HCT116 (cell line): ENCODE measurements at regions not wholly inside any gene's neighbourhood (a gene's known extent, or its start where the extent isn't known, plus 50 kb on each side); places are given as distances from the start of the nearest gene placed in this dataset.

ENCODE experiments used
- ATAC-seq: fragments of 200-7000 bp; cut with Tn5 transposase; 2 replicates; pipeline ENCODE4 v1.9.1; 2020; ENCODE audit warnings: mild to moderate bottlenecking, moderate library complexity
- BruUV-seq: library from RNA; stranded (reverse); fragments of 400-500 nt; replicated peaks from 2 replicates; lab custom pipeline; 2021; lab: Mats Ljungman, UMichigan
- CTCF ChIA-PET: fragments of 300-600 bp; sonication (Branson Sonifier 250); formaldehyde crosslinking; loops from one replicate; lab custom pipeline; 2021; ENCODE audit warnings: antibody characterized with exemption; lab: Charles Lee
- POLR2A ChIA-PET: fragments of 300-600, 350-600 bp; sonication (Branson Sonifier 250); formaldehyde crosslinking; loops from one replicate; lab custom pipeline; 2021; ENCODE audit warnings: antibody characterized with exemption; lab: Charles Lee
- RAD21 ChIA-PET, 2 experiments: fragments of 300-600 bp; sonication (Branson Sonifier 250); formaldehyde crosslinking; loops; one replicate each; lab custom pipeline; 2023; ENCODE audit warnings: low total read pairs in 2 of 2; ENCODE audit not compliant: uncharacterized antibody in 2 of 2, unreplicated experiment in 2 of 2, low non-redundant PET in 1 of 2; lab: Charles Lee
- DNase-seq: peaks from one replicate; pipeline ENCODE4 v3.0.0-alpha.2; 2010; ENCODE audit warnings: low read depth, low spot score
- H2AFZ ChIP-seq: fragments of 200-600 bp; shearing (Covaris generic), sonication (generic); 2 replicates; pipeline ENCODE4 v1.6.1; 2017; ENCODE audit warnings: low read depth, mixed run types, mixed read lengths, antibody characterized with exemption, low read length; ENCODE audit not compliant: poor library complexity, severe bottlenecking
- H3K27ac ChIP-seq: 2 replicates; pipeline ENCODE4 v1.5.1; 2012; ENCODE audit warnings: low read depth, low read length
- H3K27me3 ChIP-seq: fragments of 200-600 bp; sonication (generic); 2 replicates; pipeline ENCODE4 v1.6.1; 2016; ENCODE audit warnings: mixed run types, low read length, mixed read lengths; ENCODE audit not compliant: insufficient read depth
- H3K36me3 ChIP-seq, 2 experiments: fragments of 200-500 bp in 1 of 2; fragments of 200-600 bp in 1 of 2; sonication (Bioruptor generic) in 1 of 2; sonication (generic) in 1 of 2; 2 replicates each; pipeline versions ENCODE4 v1.5.1 to v1.6.1; 2014 to 2016; ENCODE audit warnings: low read length in 2 of 2, inconsistent platforms in 1 of 2, mixed read lengths in 1 of 2, mixed run types in 1 of 2; ENCODE audit not compliant: insufficient read depth in 2 of 2, control insufficient read depth in 1 of 2
- H3K4me1 ChIP-seq, 2 experiments: fragments of 200-600 bp in 1 of 2; sonication (generic) in 1 of 2; 2 replicates each; pipeline versions ENCODE4 v1.5.1 to v1.6.1; 2012 to 2017; ENCODE audit warnings: low read length in 2 of 2, inconsistent platforms in 1 of 2, mild to moderate bottlenecking in 1 of 2, mixed read lengths in 1 of 2, mixed run types in 1 of 2, moderate library complexity in 1 of 2; ENCODE audit not compliant: insufficient read depth in 2 of 2, control insufficient read depth in 1 of 2
- H3K4me2 ChIP-seq: fragments of 200-600 bp; sonication (generic); 2 replicates; pipeline ENCODE4 v1.6.1; 2017; ENCODE audit warnings: mixed run types, low read length, mixed read lengths
- H3K4me3 ChIP-seq, 2 experiments: fragments of 200-600 bp in 1 of 2; sonication (generic) in 1 of 2; replicated peaks in 1 of 2; 2 replicates each; pipeline ENCODE4 v1.5.1; 2011 to 2016; ENCODE audit warnings: low read length in 2 of 2, control low read depth in 1 of 2, low read depth in 1 of 2, mild to moderate bottlenecking in 1 of 2, mixed read lengths in 1 of 2, mixed run types in 1 of 2
- H3K79me2 ChIP-seq: fragments of 200-600 bp; sonication (generic); 2 replicates; pipeline ENCODE4 v1.6.1; 2017; ENCODE audit warnings: mild to moderate bottlenecking, mixed run types, low read length, moderate library complexity, mixed read lengths; ENCODE audit not compliant: insufficient read depth
- H3K9ac ChIP-seq: fragments of 200-600 bp; sonication (generic); 2 replicates; pipeline ENCODE4 v1.6.1; 2016; ENCODE audit warnings: low read length, mixed read lengths
- H3K9me2 ChIP-seq: fragments of 200-600 bp; sonication (generic), shearing (Covaris generic); 2 replicates; pipeline ENCODE4 v1.6.1; 2017; ENCODE audit warnings: mixed run types, mild to moderate bottlenecking, moderate library complexity; ENCODE audit not compliant: insufficient read depth
- H3K9me3 ChIP-seq, 2 experiments: fragments of 200-500 bp in 1 of 2; fragments of 200-600 bp in 1 of 2; sonication (Bioruptor generic) in 1 of 2; sonication (generic) in 1 of 2; 2 replicates each; pipeline ENCODE4 v1.6.1; 2014 to 2017; ENCODE audit warnings: low read length in 2 of 2, mixed read lengths in 2 of 2, inconsistent platforms in 1 of 2, low read depth in 1 of 2, mild to moderate bottlenecking in 1 of 2, mixed run types in 1 of 2, moderate library complexity in 1 of 2; ENCODE audit not compliant: control insufficient read depth in 1 of 2, insufficient read depth in 1 of 2
- H4K20me1 ChIP-seq: fragments of 200-600 bp; sonication (generic), shearing (Covaris generic); 2 replicates; pipeline ENCODE4 v1.6.1; 2017; ENCODE audit warnings: mixed run types, mild to moderate bottlenecking, moderate library complexity; ENCODE audit not compliant: insufficient read depth
- CBX3 ChIP-seq: IDR thresholded peaks from 2 replicates; pipeline ENCODE4 v1.6.1; 2012; ENCODE audit warnings: low read depth
- CEBPB ChIP-seq: IDR thresholded peaks from 2 replicates; pipeline ENCODE4 v1.6.1; 2012; ENCODE audit warnings: low read depth
- CTCF ChIP-seq, 3 experiments: fragments of 200-600 bp in 1 of 3; sonication (generic) in 1 of 3; IDR thresholded peaks in 2 of 3; conservative IDR thresholded peaks in 1 of 3; 2 replicates each; pipeline ENCODE4 v1.5.1; 2012 to 2017; ENCODE audit warnings: low read depth in 2 of 3, low read length in 2 of 3, antibody characterized with exemption in 1 of 3, borderline replicate concordance in 1 of 3, control low read depth in 1 of 3, mild to moderate bottlenecking in 1 of 3, mixed read lengths in 1 of 3, mixed run types in 1 of 3, moderate library complexity in 1 of 3; ENCODE audit not compliant: insufficient read depth in 1 of 3
- EGR1 ChIP-seq: IDR thresholded peaks from 2 replicates; pipeline ENCODE4 v1.6.1; 2012; ENCODE audit warnings: low read depth
- EZH2phosphoT487 ChIP-seq: fragments of 200-600 bp; IDR thresholded peaks from 2 replicates; pipeline ENCODE4 v1.6.1; 2018; ENCODE audit warnings: antibody characterized with exemption, borderline replicate concordance
- JUND ChIP-seq: IDR thresholded peaks from 2 replicates; pipeline ENCODE4 v1.6.1; 2012
- RAD21 ChIP-seq: IDR thresholded peaks from 2 replicates; pipeline ENCODE4 v1.6.1; 2012; ENCODE audit warnings: low read depth, mild to moderate bottlenecking
- REST ChIP-seq: IDR thresholded peaks from 2 replicates; pipeline ENCODE4 v1.6.1; 2012; ENCODE audit warnings: low read depth
- SIN3A ChIP-seq: IDR thresholded peaks from 2 replicates; pipeline ENCODE4 v1.6.1; 2012; ENCODE audit warnings: low read depth
- TCF7L2 ChIP-seq: IDR thresholded peaks from 2 replicates; pipeline ENCODE4 v1.7.0; 2011; ENCODE audit warnings: borderline replicate concordance, inconsistent platforms; ENCODE audit not compliant: insufficient read depth, insufficient read length; ENCODE audit errors: extremely low read depth
- YY1 ChIP-seq: IDR thresholded peaks from 2 replicates; pipeline ENCODE4 v1.6.1; 2011; ENCODE audit warnings: low read length, low read depth, moderate library complexity, mild to moderate bottlenecking; ENCODE audit not compliant: insufficient replicate concordance; ENCODE audit errors: extremely low read depth
- ZFX ChIP-seq: fragments of 450-650 bp; IDR thresholded peaks from 2 replicates; pipeline ENCODE4 v1.6.1; 2017
- ZNF274 ChIP-seq: fragments of 200-500 bp; sonication (Bioruptor generic); IDR thresholded peaks from 2 replicates; pipeline ENCODE4 v1.6.1; 2014; ENCODE audit warnings: mild to moderate bottlenecking, low read depth, low read length, inconsistent platforms
- intact Hi-C: fragments of 100-400 bp; cut with micrococcal nuclease; formaldehyde crosslinking; loops from 2 replicates; pipeline ENCODE4 v1.10.0; 2022
- TF ChIP-seq, protein P1 (sequence below): IDR thresholded peaks from 2 replicates; pipeline ENCODE4 v1.6.1; 2012

- CTCF ChIA-PET = no interaction called here
- POLR2A ChIA-PET = no interaction called here
- Histone ChIP-seq H2AFZ (no peak overlapping the region), H4K20me1 (no peaks in the 10 kb centered on the region), H3K9me2 (no peaks in the 10 kb centered on the region), H3K4me2 (no peak overlapping the region), H3K27ac (no peak overlapping the region), H3K27me3 (no peaks in the 10 kb centered on the region), H3K36me3 (no peaks in the 10 kb centered on the region), H3K9ac (no peak overlapping the region), H3K79me2 (no peaks in the 10 kb centered on the region), H3K4me1 (no peaks in the 10 kb centered on the region), H3K9me3 (no peaks in the 10 kb centered on the region), H3K4me3 (no peak overlapping the region)
- RAD21 ChIA-PET = no interaction called here
- no peak for DNase-seq
- TF ChIP-seq ZNF274 (no peak), YY1 (no peak), REST (no peak), ZFX (no peak), EZH2phosphoT487 (no peak), JUND (no peak), RAD21 (no peak), EGR1 (no peak), CEBPB (no peak), TCF7L2 (no peak), SIN3A (no peak), CTCF (IDR thresholded peaks at IDR 0.05 in 2 of 3, conservative IDR thresholded peaks at IDR 0.05 in 1 of 3; ENCODE audit: borderline replicate concordance in 1 of 3, insufficient read depth in 1 of 3, low read depth in 2 of 3, low read length in 2 of 3) (no peak), CBX3 (no peak)
- TF ChIP-seq, protein P1, sequence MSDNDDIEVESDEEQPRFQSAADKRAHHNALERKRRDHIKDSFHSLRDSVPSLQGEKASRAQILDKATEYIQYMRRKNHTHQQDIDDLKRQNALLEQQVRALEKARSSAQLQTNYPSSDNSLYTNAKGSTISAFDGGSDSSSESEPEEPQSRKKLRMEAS = no peak
- intact Hi-C loops = no loop called here
- BruUV-seq = no TSS peak
- ATAC-seq = no peak
These were observed 125.9 kb downstream of the FAM53A start for GRCh38 chr4:1558205-1558604.
